SH-SY5Y (cell line): ENCODE measurements at regions not wholly inside any gene's neighbourhood (a gene's known extent, or its start where the extent isn't known, plus 50 kb on each side); places are given as distances from the start of the nearest gene placed in this dataset.

Source experiments
- GATA2 ChIP-seq: IDR thresholded peaks from 2 replicates; pipeline ENCODE4 v1.6.1; 2011; ENCODE audit warnings: mild to moderate bottlenecking, low read depth, low read length
- GATA3 ChIP-seq: IDR thresholded peaks from 2 replicates; pipeline ENCODE4 v1.6.1; 2011; ENCODE audit warnings: low read depth, mild to moderate bottlenecking, low read length, moderate library complexity

- TF ChIP-seq GATA3 (no peak), GATA2 (no peak)
Measured at GRCh38 chr1:219113261-219113660, 60.4 kb upstream of the LYPLAL1 start.

- TF ChIP-seq GATA3: no peak
Measured at GRCh38 chr1:219114014-219114413, 59.7 kb upstream of the LYPLAL1 start.

DNA sequence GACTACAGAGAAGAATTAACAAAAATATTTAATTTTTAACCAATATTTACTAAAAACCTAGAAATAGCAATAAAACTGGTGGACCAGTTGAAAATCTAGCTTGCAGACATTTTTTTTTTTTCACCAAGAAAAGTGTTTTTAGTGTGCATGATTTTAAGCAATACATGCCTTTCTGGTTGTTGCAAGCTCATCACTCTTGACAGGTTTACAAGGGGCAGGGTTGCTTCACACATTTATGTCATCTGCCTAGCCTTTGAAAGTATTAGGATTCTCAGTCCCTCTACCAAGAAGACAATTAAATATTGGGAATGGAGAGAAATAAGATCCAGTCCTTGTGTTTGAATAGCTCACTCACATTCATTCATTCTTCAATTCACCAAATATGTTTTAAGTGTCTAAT lies 53.8 kb upstream of the LYPLAL1 start:
- no peak for TF ChIP-seq GATA2
- no peak for TF ChIP-seq GATA3

DNA sequence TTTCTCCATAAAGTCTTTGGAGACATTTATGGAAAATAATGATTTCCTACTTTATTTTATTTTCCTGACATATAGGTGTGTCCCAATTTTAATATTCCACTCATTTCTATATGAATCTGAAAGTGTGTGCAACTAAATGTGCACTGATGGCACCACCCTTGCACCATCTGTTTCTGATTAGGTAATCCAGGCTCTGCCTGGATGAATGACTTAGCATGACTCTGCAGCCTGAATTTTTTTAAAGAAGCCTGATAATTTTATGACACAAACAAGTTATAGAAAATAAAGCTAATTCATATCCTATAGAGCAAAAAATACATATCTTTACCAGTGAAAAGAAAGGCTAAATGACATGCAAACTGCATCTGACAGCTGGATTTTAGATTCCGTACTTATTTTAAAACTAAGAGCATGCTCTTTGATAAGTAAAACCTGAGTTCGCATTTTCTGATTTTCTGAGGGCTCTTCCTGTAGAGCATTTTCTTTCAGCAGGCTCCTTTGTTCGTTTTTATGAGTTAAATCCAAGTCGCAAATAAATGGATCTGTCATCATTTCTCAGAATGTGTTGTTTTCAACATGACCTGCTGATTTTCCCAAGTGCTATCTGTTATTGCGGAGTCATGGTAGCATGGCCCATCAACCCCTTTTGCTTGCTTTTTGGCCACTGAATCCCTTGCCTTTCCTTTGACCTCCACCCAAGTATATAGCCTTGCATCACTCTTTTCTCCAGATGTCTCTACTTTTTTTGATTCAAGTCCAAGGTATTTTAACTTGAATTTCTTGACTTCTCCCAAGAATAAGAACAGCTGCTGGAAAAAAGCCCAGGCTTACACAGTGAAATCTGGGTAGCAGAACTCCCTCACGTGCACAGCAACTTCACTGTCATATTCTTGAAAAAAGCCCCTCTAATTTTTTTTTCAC lies 52.8 kb upstream of the LYPLAL1 start:
- TF ChIP-seq GATA2: no peak
- TF ChIP-seq GATA3: no peak

- TF ChIP-seq GATA3 (no peak), GATA2 (no peak)
Measured at GRCh38 chr1:219121679-219122078, 52.0 kb upstream of the LYPLAL1 start.

- TF ChIP-seq GATA3 (no peak), GATA2 (no peak)
Measured at GRCh38 chr1:219123036-219123435, 50.6 kb upstream of the LYPLAL1 start.
